ENCODE measurements at regions not wholly inside any gene's neighbourhood (a gene's known extent, or its start where the extent isn't known, plus 50 kb on each side); places are given as distances from the start of the nearest gene placed in this dataset.

DNA sequence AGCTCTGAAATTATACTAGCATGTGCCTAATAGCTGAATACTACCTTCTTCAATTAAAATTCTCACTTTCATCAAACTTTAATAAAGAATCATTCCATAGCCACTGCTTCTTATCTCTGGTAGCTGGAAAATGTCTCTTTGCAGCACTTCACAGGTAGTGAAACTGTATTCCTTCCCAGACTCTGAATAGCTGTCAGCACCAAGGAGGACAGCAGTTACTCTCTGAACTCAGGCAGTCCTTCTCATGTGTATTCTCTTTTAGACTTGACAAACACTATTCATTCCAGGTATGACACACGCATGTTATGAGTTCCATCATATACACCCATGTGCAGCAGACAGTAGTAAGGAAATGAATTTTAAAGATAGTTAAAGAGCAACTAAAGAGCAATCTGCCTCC is 627.1 kb downstream of the EFNA5 start:
- in situ Hi-C loops (cut with HindIII; ENCODE audit: low sequenced_read_pairs), result no loop called here
- H3K4me3 ChIP-seq (ENCODE audit: low read depth, low read length), result no peak overlapping the region
- DNase-seq (ENCODE audit: low read depth, low spot score), result no peak
- TF ChIP-seq, protein P1, sequence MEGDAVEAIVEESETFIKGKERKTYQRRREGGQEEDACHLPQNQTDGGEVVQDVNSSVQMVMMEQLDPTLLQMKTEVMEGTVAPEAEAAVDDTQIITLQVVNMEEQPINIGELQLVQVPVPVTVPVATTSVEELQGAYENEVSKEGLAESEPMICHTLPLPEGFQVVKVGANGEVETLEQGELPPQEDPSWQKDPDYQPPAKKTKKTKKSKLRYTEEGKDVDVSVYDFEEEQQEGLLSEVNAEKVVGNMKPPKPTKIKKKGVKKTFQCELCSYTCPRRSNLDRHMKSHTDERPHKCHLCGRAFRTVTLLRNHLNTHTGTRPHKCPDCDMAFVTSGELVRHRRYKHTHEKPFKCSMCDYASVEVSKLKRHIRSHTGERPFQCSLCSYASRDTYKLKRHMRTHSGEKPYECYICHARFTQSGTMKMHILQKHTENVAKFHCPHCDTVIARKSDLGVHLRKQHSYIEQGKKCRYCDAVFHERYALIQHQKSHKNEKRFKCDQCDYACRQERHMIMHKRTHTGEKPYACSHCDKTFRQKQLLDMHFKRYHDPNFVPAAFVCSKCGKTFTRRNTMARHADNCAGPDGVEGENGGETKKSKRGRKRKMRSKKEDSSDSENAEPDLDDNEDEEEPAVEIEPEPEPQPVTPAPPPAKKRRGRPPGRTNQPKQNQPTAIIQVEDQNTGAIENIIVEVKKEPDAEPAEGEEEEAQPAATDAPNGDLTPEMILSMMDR (IDR thresholded peaks at IDR 0.05; ENCODE audit: low read depth, low read length), result no peak

- TF ChIP-seq, protein P1 (IDR thresholded peaks at IDR 0.05; ENCODE audit: low read depth, low read length), result no peak
- no peak for DNase-seq (ENCODE audit: low read depth, low spot score)
- in situ Hi-C loops (cut with HindIII; ENCODE audit: low sequenced_read_pairs), result no loop called here
- H3K4me3 ChIP-seq (ENCODE audit: low read depth, low read length), result no peak overlapping the region
Observed at GRCh38 chr5:107040907-107041306, 629.8 kb downstream of the EFNA5 start.

DNA sequence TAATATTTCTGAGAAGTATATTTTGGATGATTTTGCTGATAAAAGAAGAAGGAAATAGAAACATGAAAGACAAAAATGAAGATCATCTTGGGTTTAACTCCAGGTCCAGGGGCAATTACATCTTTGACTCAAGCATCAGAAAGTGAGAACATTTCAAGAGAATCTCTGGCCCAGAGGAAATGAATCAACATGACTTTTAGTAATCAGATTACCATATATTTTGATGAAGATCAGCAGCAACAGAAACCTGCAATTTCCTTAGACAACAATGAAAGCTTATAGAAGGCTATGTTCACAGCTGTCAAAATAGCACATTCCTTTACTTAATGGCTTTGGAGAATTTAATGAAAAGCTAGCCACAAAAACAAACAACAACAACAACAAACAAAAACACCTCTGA is 638.1 kb downstream of the EFNA5 start:
- DNase-seq (ENCODE audit: low read depth, low spot score), result no peak
- TF ChIP-seq, protein P1 (IDR thresholded peaks at IDR 0.05; ENCODE audit: low read depth, low read length), result no peak
- in situ Hi-C loops (cut with HindIII; ENCODE audit: low sequenced_read_pairs), result no loop called here

GRCh38 chr5:107028938-107029337 is 641.8 kb downstream of the EFNA5 start:
- no peak for DNase-seq (ENCODE audit: low read depth, low spot score)
- no peak overlapping the region for H3K4me3 ChIP-seq (ENCODE audit: low read depth, low read length)
- in situ Hi-C loops (cut with HindIII; ENCODE audit: low sequenced_read_pairs), result no loop called here
- TF ChIP-seq, protein P1 (IDR thresholded peaks at IDR 0.05; ENCODE audit: low read depth, low read length), result no peak

More for the DNA sequence above, 638.1 kb downstream of the EFNA5 start:
- H3K4me3 ChIP-seq (ENCODE audit: low read depth, low read length), result no peak overlapping the region

DNA sequence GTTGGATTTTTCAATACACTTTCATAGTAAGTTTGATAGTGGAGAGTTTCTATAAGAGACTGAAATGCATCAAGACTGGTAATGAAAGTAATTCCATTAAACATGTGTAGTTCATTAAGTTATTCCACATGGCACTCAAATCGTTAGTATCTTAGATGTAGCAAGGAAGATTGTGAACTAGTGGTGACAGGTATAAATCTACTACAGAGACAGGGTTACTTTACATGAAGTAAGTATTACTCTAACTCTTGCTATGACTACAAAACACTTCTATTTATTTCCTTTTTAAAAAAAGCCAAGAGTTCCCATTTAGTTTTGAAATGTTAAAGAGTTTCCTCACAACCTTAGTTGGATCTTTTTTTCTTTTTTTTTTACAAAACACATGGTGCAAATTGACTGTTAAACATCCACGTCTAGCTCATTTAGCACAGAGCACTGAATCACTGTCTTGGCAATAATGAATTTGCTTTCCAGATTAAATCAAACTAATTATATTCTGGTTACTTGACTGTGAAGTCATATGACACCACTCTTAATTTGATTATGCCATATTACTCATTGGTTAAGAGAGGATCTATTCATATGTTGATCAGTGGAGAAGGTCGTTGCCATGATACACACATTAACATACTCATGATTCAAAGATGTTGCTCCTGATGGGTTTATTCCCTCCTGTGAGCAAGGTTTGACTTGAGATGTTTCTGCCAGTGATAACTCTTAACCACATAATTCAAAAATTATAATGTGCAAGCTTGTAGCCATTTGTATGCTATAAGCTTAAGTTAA is 644.8 kb downstream of the EFNA5 start:
- H3K4me3 ChIP-seq (ENCODE audit: low read depth, low read length), result no peak overlapping the region
- in situ Hi-C loops (cut with HindIII; ENCODE audit: low sequenced_read_pairs), result no loop called here
- no peak for DNase-seq (ENCODE audit: low read depth, low spot score)
- TF ChIP-seq, protein P1 (IDR thresholded peaks at IDR 0.05; ENCODE audit: low read depth, low read length), result no peak

- no peak for DNase-seq (ENCODE audit: low read depth, low spot score)
- TF ChIP-seq, protein P1 (IDR thresholded peaks at IDR 0.05; ENCODE audit: low read depth, low read length), result no peak
- no peak overlapping the region for H3K4me3 ChIP-seq (ENCODE audit: low read depth, low read length)
- in situ Hi-C loops (cut with HindIII; ENCODE audit: low sequenced_read_pairs), result no loop called here
Observed at GRCh38 chr5:107023732-107024131, 647.0 kb downstream of the EFNA5 start.
